Neural crest cell (in vitro differentiated cells): ENCODE measurements at regions not wholly inside any gene's neighbourhood (a gene's known extent, or its start where the extent isn't known, plus 50 kb on each side); places are given as distances from the start of the nearest gene placed in this dataset.

Experiments used
- DNase-seq: peaks from one replicate; pipeline ENCODE4 v3.0.0; 2021; ENCODE audit warnings: low read depth, mixed read lengths, low spot score
- H3K27ac Mint-ChIP-seq: one replicate; pipeline ENCODE4 v1.8.0; 2021; ENCODE audit warnings: mild to moderate bottlenecking, mixed read lengths; ENCODE audit not compliant: unreplicated experiment
- H3K27me3 Mint-ChIP-seq: 2 replicates; pipeline ENCODE4 v1.8.0; 2021; ENCODE audit warnings: low read depth, mild to moderate bottlenecking, mixed read lengths
- H3K36me3 Mint-ChIP-seq: 2 replicates; pipeline ENCODE4 v1.8.0; 2021; ENCODE audit warnings: low read depth, mild to moderate bottlenecking, mixed read lengths
- H3K4me1 Mint-ChIP-seq: 2 replicates; pipeline ENCODE4 v1.8.0; 2021; ENCODE audit warnings: mixed read lengths
- H3K4me3 Mint-ChIP-seq: one replicate; pipeline ENCODE4 v1.8.0; 2021; ENCODE audit warnings: mild to moderate bottlenecking, mixed read lengths
- H3K9me3 Mint-ChIP-seq: 2 replicates; pipeline ENCODE4 v1.8.0; 2021; ENCODE audit warnings: mixed read lengths
- CTCF ChIP-seq: fragments of 200-600 bp; sonication (generic); conservative IDR thresholded peaks from 2 replicates; pipeline ENCODE4 v1.5.0; 2021; ENCODE audit warnings: antibody characterized with exemption, mild to moderate bottlenecking

- TF ChIP-seq CTCF: no peak
- Mint-ChIP-seq H3K9me3 (no peaks in the 10 kb centered on the region), H3K4me3 (no peak overlapping the region), H3K4me1 (no peaks in the 10 kb centered on the region), H3K36me3 (no peaks in the 10 kb centered on the region), H3K27me3 (no peaks in the 10 kb centered on the region), H3K27ac (no peak overlapping the region)
- DNase-seq: no peak
These were observed 1554.6 kb downstream of the CDH8 start for GRCh38 chr16:60481591-60481990.

- Mint-ChIP-seq H3K4me3 (no peak overlapping the region), H3K4me1 (no peaks in the 10 kb centered on the region), H3K9me3 (no peaks in the 10 kb centered on the region), H3K27me3 (no peaks in the 10 kb centered on the region), H3K36me3 (no peaks in the 10 kb centered on the region), H3K27ac (no peak overlapping the region)
- TF ChIP-seq CTCF: no peak
- DNase-seq: no peak
These were observed 1557.4 kb downstream of the CDH8 start for GRCh38 chr16:60478810-60479209.

- Mint-ChIP-seq H3K27me3 (no peaks in the 10 kb centered on the region), H3K4me1 (no peaks in the 10 kb centered on the region), H3K4me3 (no peak overlapping the region), H3K9me3 (peaks cover 5% of the 10 kb centered on the region), H3K27ac (no peak overlapping the region), H3K36me3 (no peaks in the 10 kb centered on the region)
- TF ChIP-seq CTCF: no peak
- DNase-seq: no peak
These were observed 1572.3 kb downstream of the CDH8 start for GRCh38 chr16:60463986-60464385.

GRCh38 chr16:60459463-60459862, 1576.8 kb downstream of the CDH8 start:
- peaks cover 8% of the 10 kb centered on the region for H3K9me3 Mint-ChIP-seq
- no peak for TF ChIP-seq CTCF
- H3K36me3 Mint-ChIP-seq: no peaks in the 10 kb centered on the region
- H3K27ac Mint-ChIP-seq: no peak overlapping the region
- DNase-seq: no peak
- H3K4me1 Mint-ChIP-seq: no peaks in the 10 kb centered on the region
- no peaks in the 10 kb centered on the region for H3K27me3 Mint-ChIP-seq
- H3K4me3 Mint-ChIP-seq: no peak overlapping the region

DNA sequence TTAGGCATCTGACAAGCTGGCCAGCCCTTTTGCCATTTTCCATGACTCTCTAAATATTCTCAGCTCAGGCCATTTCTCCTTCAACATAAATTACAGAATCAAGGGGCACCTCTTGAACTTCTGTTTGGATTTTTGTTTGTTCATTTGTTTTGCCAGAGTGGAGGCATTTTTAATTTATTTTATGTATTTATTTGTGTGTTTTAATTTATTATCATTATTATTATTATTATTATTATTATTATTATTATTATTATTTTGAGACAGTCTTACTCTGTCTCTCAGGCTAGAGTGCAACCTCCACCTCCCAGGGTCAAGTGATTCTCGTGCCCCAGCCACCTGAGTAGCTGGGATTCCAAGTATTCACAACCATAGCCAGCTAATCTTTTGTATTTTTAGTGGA, 1578.0 kb downstream of the CDH8 start:
- Mint-ChIP-seq H3K9me3 (peaks cover 8% of the 10 kb centered on the region), H3K27me3 (no peaks in the 10 kb centered on the region), H3K36me3 (no peaks in the 10 kb centered on the region), H3K4me1 (no peaks in the 10 kb centered on the region), H3K27ac (no peak overlapping the region), H3K4me3 (no peak overlapping the region)
- no peak for TF ChIP-seq CTCF
- DNase-seq: no peak

GRCh38 chr16:60452646-60453045, 1583.6 kb downstream of the CDH8 start:
- no peak overlapping the region for H3K27ac Mint-ChIP-seq
- no peaks in the 10 kb centered on the region for H3K36me3 Mint-ChIP-seq
- H3K27me3 Mint-ChIP-seq: no peaks in the 10 kb centered on the region
- DNase-seq: no peak
- H3K4me1 Mint-ChIP-seq: no peaks in the 10 kb centered on the region
- peaks cover 2% of the 10 kb centered on the region for H3K9me3 Mint-ChIP-seq
- TF ChIP-seq CTCF: no peak
- no peak overlapping the region for H3K4me3 Mint-ChIP-seq
